Fibroblast of mammary gland (primary cell): ENCODE measurements at regions not wholly inside any gene's neighbourhood (a gene's known extent, or its start where the extent isn't known, plus 50 kb on each side); places are given as distances from the start of the nearest gene placed in this dataset.

Experiments used
- DNase-seq: peaks from one replicate; pipeline ENCODE4 v3.0.0-alpha.2; 2010; ENCODE audit warnings: low read depth
- H3K4me3 ChIP-seq: 2 replicates; pipeline ENCODE4 v1.5.1; 2011; ENCODE audit warnings: low read depth, mild to moderate bottlenecking, low read length, moderate library complexity; ENCODE audit not compliant: control insufficient read depth
- CTCF ChIP-seq: conservative IDR thresholded peaks from 2 replicates; pipeline ENCODE4 v1.5.1; 2011; ENCODE audit warnings: low read depth, low read length, inconsistent platforms; ENCODE audit not compliant: control insufficient read depth, insufficient read depth

DNA sequence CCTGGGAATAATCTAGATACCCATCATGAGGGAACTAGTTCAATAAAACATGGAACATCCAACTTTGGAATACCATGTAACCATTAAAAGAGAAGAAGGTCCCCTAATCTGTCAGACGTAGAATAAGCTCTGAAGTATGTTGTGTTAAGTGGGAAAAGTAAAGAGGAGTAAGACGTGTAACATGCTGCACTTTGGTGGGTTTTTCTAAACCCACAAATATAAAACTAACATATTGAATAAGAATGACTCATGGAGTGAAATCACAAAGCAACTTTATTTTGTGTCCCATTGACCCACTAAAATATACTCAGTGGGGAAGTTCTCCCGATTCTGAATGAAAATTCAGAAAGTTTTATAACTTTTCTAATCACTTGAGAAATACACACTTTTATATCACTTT, 67.9 kb upstream of the PIK3R1 start:
- peak; percentile 19 for DNase-seq
- TF ChIP-seq CTCF: no peak
- H3K4me3 ChIP-seq: no peak overlapping the region

DNA sequence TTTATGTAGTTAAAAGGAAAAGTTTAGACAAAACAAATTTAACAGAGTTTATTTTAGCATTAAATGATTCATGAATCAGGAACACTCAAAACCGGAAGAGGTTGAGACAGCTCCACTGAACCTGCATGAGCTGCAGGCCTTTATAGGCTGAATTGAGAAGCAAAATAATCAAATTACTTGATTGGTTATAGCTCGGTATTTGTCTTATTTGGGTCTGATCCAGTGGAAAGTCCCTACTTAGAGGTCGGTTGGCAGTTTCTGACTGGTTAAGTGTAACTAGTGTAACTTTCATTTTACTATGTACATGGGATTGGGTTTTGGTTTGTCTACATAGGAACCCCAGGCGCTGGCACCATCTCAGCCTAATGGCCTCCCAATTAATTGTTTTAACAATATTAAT, 74.1 kb upstream of the PIK3R1 start:
- H3K4me3 ChIP-seq: no peak overlapping the region
- no peak for TF ChIP-seq CTCF
- DNase-seq: peak; percentile 36

DNA sequence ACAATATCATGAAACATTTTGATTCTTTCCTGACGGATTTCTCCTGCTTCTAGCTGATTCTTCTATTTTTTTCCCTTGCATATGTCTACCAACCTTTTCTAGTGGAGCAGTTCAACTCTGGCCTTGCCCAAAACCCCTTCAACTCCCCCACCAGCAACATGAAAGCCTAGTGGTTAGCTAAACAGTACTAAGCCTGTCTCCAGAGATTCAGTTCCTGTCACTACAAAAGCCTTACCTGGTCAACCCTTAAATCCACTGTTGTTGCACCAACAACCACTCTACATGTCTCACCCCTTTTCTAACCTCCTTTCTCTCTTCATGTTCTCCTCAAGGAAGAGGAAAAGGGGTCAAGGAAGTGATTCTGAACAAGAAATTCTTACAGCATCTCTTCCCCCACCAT, 74.8 kb upstream of the PIK3R1 start:
- no peak for TF ChIP-seq CTCF
- DNase-seq: no peak
- no peak overlapping the region for H3K4me3 ChIP-seq

DNA sequence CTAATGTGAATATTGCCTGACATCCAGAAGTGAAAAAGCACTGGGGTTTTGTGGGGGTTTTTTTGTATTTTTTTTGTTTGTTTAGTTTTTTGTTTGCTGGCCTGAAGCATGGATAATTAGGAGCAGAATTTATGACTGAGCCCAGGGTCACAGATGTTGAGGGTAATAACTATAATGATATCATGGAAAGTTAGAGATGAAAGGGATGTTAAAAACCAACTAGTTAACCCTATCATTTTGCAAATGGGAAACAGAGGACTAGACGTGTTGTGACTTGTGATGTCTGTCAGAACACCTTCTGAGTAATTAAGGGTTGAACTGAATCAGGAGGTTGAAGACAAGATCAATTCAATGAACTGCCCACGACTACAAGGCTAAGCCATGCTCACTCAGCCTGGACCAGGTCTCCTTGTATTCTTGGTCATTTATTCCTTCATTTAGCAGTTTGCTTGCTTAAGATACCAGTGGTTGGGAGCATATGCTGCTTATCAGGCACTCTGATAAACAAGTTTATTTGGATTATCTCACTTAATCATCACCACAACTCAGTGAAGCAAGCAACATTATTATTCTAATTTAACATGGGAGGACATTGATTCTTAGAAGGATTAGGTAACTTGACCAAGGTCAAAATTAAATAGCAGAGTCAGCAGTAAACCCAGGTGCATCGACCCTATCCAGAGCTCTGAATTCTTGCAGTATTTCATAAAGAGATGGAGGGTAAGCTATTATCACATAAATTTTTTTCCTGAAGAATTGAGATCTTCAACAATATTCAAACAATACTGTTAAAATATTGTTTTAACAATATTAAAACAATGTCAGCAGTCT, 75.7 kb upstream of the PIK3R1 start:
- no peak for DNase-seq
- no peak overlapping the region for H3K4me3 ChIP-seq
- TF ChIP-seq CTCF: no peak

GRCh38 chr5:68137511-68138140, 77.9 kb upstream of the PIK3R1 start:
- no peak for TF ChIP-seq CTCF
- no peak overlapping the region for H3K4me3 ChIP-seq
- peak; percentile 83 for DNase-seq

DNA sequence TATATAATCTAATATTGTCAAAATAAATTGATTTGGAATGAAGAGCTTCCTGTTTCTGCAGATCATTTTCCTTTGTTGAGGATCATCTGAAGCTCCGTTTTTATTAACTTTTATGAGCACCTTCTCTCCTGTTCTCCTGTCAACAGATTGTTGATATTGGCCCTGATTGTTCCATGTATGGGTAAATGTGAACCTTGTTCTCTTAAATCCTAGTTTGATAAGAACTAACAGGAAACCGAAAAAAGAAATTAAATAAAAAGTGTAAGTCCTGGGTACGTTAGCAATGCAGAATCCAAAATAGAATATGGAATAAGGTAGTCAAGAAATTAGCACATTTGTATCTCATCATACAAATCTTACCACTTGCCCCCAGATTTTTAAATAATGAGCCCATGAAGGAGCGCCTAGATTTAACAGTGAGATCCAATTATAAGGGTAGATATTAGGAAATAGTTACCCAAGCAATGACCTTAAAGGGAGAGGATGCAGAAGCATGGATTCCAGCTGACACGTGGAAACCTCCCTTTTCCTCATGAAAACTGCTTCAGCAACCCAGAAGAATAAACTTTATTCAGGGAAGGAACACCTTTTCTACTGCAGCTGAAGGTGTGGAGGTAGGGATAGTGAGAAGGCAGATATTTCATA, 80.8 kb upstream of the PIK3R1 start:
- DNase-seq: no peak
- no peak overlapping the region for H3K4me3 ChIP-seq
- no peak for TF ChIP-seq CTCF
